NCI-H345 (cell line): ENCODE measurements at regions not wholly inside any gene's neighbourhood (a gene's known extent, or its start where the extent isn't known, plus 50 kb on each side); places are given as distances from the start of the nearest gene placed in this dataset.
"Not testable (repeated sequence)": the region's sequence is repeated elsewhere in the genome, so short reads cannot be mapped to it uniquely, and the experiment has no call there.

Experiments
- DNase-seq: peaks from one replicate; lab custom pipeline; 2025; lab: John Stamatoyannopoulos, UW

DNA sequence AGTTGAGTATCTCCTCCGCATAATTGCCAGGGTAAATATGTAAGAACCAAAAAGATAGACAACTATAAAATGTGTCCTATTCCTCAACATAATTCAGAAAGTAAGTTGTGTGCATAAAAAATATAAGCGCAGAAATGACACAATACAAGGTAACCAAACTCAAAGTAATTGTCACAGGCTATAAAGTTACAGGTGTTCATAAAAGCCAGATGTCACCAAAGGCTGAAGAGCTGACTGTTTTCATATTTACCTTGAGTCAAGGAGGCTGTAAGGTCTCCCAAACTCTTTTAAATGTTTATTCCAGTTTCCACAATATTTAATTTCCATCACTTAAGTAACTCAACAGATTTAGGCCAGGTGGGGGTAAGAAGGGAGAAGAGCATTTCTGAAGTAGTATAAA is 192.2 kb upstream of the MARCKS start:
- no peak for DNase-seq

GRCh38 chr6:113668641-113669408 is 188.3 kb upstream of the MARCKS start:
- peak; percentile 57 for DNase-seq

GRCh38 chr6:113669606-113670005 is 187.5 kb upstream of the MARCKS start:
- no peak for DNase-seq

DNA sequence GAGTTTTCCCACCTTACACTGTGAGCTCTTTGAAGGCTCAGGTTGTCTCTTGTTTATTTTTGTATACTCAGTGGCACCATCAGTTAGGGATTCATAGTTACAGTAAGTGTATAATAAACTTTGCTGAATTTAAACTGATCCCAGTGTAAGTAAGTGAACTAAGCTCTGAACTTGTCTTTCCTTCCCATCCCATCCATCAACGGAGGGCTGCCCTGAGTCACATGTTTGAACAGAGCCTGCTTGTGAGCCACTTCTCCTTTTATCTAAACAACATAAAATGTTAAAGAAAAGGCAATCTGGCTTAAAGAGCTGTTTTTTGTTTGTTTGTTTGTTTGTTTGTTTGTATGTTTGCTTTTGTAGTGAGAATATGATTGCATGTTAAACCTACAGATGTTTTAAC is 185.7 kb upstream of the MARCKS start:
- DNase-seq: no peak

DNA sequence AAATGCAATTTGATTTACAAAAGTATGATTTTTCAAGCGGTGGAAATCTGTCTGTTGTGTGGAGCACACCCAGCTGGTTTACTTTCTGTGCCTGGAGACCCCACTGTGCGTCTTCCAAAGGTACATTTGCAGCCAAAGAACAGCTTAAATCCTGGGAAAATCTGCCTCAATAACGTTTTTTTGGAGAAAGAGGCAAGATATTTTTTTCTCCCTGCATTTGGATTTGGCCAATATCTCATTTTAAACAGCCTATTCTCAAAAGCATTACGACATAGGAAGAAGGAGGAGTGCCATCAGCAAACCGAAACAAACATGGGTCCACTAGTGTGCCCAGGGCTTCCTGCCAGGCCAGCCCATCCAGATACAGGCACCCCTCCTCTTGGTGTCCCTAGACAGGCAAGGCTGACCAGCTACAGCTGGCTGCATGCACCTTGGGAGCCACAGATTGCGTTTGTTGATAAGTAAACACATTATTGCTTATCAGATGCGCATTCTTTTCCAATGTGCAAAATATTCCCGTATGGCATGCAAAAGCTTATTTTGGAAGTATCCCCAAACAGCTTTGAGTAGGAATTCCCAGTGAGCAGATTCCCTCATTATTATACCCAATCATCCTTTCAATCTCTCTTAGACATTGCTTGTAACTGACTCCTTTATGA is 184.5 kb upstream of the MARCKS start:
- DNase-seq: peak; percentile 16

DNA sequence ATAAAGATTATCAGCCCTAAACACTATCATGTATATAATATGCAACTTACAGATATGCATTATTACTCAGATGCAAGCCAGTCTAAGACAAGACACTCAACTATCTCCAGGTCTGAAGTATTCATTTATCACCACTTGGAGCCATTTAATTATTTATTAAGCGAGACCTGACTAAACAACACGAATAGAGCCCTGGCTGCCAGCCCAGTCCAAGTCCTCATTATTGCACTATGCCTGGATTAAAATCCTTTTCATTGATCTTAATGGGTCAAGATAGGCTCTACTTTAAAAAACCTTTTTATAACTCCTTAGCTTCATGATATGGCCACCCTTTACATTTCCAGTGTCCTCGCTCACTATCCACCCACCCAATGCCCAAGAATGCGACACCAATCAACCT is 183.1 kb upstream of the MARCKS start:
- peak; percentile 13 for DNase-seq

DNA sequence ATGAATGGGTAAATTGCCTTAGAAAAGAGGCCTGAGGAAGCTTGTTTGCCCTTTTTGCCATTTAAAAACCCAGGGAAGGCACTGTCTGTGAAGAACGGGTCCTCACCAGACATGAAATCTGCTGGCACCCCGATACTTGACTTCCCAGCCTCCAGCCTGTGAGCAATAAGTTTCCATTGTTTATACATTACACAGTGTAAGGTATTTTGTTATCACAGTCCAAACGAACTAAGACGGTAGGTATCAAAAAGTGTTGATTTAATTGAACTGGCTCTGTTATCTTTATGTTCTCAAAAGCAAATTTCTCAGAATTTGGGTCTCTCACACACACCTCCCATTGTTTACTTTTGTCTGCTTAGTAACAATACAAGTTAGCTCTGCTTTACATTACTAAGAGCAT is 181.1 kb upstream of the MARCKS start:
- DNase-seq: no peak

- no peak for DNase-seq
Observed at GRCh38 chr6:113676968-113677367, 180.2 kb upstream of the MARCKS start.

GRCh38 chr6:113679051-113679450 is 178.1 kb upstream of the MARCKS start:
- no peak for DNase-seq

GRCh38 chr6:113680301-113680700 is 176.8 kb upstream of the MARCKS start:
- no peak for DNase-seq

DNA sequence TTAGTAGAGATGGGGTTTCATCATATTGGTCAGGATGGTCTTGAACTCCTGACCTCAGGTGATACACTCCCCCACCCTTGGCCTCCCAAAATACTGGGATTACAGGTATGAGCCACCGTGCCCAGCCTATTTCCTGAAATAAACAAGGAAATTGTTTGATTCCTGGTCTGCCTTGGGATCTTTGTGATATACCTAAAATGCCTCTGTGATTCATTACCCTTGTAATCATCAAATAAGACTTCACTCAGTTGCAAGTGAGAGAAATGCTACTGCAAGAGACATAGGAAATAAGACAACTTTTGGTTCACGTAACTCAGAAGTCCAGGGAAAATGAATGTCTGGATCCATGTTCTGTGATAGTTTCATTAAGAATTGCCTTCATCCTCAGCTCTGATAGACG is 173.2 kb upstream of the MARCKS start:
- DNase-seq: no peak

- DNase-seq: no peak
Observed at GRCh38 chr6:113684382-113684901, 172.7 kb upstream of the MARCKS start.

DNA sequence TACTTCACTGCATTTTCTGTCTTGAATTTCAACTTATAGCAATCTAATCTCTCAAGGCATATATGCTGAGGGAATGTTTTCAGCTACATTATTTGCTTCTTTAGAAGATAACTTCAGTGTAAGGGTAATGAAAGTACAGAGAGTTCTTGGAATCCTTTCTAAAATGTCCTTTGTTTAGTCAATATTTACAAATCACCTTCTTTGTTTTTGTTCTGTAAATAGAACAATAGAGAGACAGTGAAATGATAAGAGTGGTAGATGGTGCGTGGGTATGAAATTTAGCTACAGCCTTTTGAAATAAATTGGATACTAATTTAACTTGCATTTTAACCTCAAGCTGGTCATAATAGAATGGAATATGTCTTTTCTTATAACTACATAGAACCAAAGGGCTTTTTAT is 171.1 kb upstream of the MARCKS start:
- DNase-seq: no peak

DNA sequence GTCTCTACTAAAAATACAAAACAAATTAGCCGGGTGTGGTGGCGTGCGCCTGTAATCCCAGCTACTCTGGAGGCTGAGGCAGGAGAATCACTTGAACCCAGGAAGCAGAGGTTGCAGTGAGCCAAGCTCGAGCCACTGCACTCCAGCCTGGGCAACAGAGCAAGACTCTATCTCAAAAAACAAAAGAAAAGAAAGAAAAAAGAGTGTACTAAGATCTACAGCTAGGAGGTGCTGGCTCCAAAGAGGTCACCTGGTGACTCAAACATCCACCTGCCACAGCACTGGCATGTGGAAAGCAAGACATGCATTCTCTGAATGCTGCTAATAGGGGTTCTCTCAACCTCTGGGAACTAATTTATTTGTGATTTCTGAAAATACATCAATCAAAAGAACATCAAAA is 167.5 kb upstream of the MARCKS start:
- not testable (repeated sequence) for DNase-seq

GRCh38 chr6:113690281-113691259 is 166.6 kb upstream of the MARCKS start:
- DNase-seq: peak; percentile 26

GRCh38 chr6:113691260-113691656 is 165.9 kb upstream of the MARCKS start:
- DNase-seq: no peak

DNA sequence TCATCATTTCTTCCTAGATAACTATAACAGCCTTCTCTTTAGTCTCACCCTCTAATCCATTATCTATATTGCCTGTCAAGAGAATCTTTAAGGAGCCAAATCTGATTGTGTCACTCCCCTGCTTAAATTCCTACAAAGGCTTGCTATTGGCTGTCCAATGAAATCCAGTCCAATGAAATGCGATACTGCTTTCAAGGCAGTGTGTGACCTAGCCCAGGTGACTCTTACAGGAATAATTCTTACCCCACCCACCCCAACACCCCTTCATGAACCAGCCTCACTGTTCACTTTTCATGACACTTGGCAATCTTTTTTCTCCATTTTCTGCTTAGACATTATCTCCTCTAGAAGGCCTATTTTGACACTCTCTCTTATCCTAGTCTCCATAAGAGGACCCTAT is 163.3 kb upstream of the MARCKS start:
- DNase-seq: peak; percentile 20

DNA sequence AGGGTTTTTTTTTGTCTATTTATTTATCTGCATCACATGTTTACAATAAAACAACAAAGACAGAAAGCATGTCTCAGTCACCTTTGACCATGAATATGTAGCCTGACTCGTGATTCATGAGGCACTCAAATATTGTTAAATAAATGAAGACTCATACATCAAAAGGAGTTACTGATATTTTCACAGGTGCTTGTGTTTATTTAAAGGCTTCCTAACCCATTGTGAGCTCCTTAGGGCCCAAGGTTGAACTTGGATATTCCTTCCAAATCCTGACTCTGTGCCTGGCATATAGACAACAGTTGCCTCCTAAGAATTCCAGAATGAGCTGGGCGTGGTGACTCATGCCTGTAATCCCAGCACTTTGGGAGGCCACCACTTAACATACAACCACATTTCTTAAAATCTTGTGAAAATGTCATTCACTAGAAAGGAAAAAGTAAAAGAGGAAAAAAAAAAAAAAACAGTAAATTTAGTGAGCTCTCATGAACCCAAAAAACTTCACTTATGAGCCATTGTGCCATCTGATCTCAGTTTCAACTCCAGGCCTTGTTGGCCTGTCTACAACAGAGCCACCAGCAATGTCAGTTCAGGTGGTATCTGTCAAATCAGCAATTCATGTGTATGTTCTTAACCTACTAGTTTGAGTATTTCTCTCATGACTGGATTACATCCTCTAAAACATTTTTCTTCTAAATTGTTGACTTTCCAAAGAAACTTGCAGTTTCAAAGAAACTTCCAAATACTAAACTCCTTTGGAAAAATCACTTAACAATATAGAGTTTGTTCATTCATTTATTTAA is 162.7 kb upstream of the MARCKS start:
- DNase-seq: no peak

GRCh38 chr6:113695516-113695915 is 161.6 kb upstream of the MARCKS start:
- no peak for DNase-seq

GRCh38 chr6:113696960-113697359 is 160.2 kb upstream of the MARCKS start:
- no peak for DNase-seq

DNA sequence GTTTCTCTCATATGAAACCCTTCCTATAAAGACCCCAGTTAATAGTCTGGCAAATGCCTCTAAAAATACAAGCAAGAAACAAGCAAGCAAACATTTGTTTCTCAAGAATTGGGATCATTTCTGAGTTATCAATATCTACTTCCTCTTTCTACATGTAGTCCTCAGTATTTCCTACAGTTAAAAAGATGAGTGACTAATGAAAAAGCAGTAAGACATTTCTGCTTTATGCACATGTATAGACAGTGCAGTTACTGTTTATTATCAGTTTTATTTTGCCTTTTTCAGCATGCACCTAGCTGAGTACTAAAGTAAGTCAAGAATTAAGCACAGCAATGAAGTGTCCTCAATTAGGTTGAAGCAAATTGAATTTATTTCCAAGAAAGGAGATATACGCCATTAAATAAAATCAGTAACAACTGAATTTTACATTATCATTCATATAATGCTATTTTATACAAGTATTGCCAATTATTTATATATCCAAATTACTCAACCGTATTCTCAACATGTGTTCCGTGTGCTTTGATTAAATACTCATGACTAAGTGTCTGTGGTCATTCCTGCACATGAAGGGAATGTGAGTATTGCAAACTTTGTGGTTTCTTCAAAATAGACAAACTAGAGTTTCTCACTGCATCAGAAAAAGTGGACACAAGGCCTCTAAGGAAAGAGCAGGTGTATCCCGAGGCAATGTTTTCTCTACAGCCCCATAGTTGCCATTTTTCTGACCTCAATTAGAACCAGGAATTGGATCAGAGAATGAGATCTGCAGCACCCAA is 159.3 kb upstream of the MARCKS start:
- no peak for DNase-seq
